GM18868 (cell line): ENCODE measurements at regions not wholly inside any gene's neighbourhood (a gene's known extent, or its start where the extent isn't known, plus 50 kb on each side); places are given as distances from the start of the nearest gene placed in this dataset.

Source experiments
- ATAC-seq: cut with Tn5 transposase; IDR thresholded peaks from one replicate; pipeline ENCODE4 v1.9.1; 2021; ENCODE audit warnings: mild to moderate bottlenecking, moderate library complexity; ENCODE audit not compliant: unreplicated experiment

GRCh38 chr2:88832311-88832991 is 141.0 kb downstream of the RPIA start:
- peak; percentile 63 for ATAC-seq

- no peak for ATAC-seq
These were observed 141.5 kb downstream of the RPIA start for GRCh38 chr2:88832992-88833389.

GRCh38 chr2:88834376-88834775 is 142.9 kb downstream of the RPIA start:
- ATAC-seq, result no peak

- ATAC-seq, result no peak
These were observed 143.4 kb downstream of the RPIA start for GRCh38 chr2:88834866-88835265.

GRCh38 chr2:88835726-88836125 is 144.3 kb downstream of the RPIA start:
- no peak for ATAC-seq

GRCh38 chr2:88836351-88836750 is 144.9 kb downstream of the RPIA start:
- no peak for ATAC-seq

GRCh38 chr2:88837511-88838160 is 146.2 kb downstream of the RPIA start:
- ATAC-seq, result no peak

- ATAC-seq, result peak; percentile 81
These were observed 146.7 kb downstream of the RPIA start for GRCh38 chr2:88838165-88838635.

- ATAC-seq, result peak; percentile 14
These were observed 149.9 kb downstream of the RPIA start for GRCh38 chr2:88841224-88841929.

GRCh38 chr2:88842656-88843460 is 151.4 kb downstream of the RPIA start:
- ATAC-seq, result no peak

GRCh38 chr2:88843651-88844050 is 152.2 kb downstream of the RPIA start:
- ATAC-seq, result no peak

GRCh38 chr2:88844960-88845359 is 153.5 kb downstream of the RPIA start:
- no peak for ATAC-seq

- peak; percentile 90 for ATAC-seq
These were observed 154.5 kb downstream of the RPIA start for GRCh38 chr2:88845772-88846661.

GRCh38 chr2:88852753-88853402 is 161.4 kb downstream of the RPIA start:
- ATAC-seq, result peak; percentile 22

- ATAC-seq, result no peak
These were observed 161.9 kb downstream of the RPIA start for GRCh38 chr2:88853403-88853790.

GRCh38 chr2:88854528-88854927 is 163.1 kb downstream of the RPIA start:
- ATAC-seq, result no peak

- peak; percentile 43 for ATAC-seq
These were observed 164.3 kb downstream of the RPIA start for GRCh38 chr2:88855620-88856408.

- no peak for ATAC-seq
These were observed 165.1 kb downstream of the RPIA start for GRCh38 chr2:88856409-88857135.
